Stimulated activated CD4-positive, alpha-beta T cell treated with anti-CD3 and anti-CD28 coated beads, Interleukin-4, amount 100 ng/mL, for 48 hours (primary cell): ENCODE measurements at regions not wholly inside any gene's neighbourhood (a gene's known extent, or its start where the extent isn't known, plus 50 kb on each side); places are given as distances from the start of the nearest gene placed in this dataset.
"Not testable (repeated sequence)": the region's sequence is repeated elsewhere in the genome, so short reads cannot be mapped to it uniquely, and the experiment has no call there.

ENCODE experiments used
- DNase-seq, 2 donors: peaks; one replicate each; pipeline ENCODE4 v3.0.0-alpha.2; 2020; ENCODE audit warnings: low read depth in 2 of 2

GRCh38 chr2:117199511-117199910 is 615.0 kb upstream of the DDX18 start:
- no peak for DNase-seq

GRCh38 chr2:117212562-117212961 is 601.9 kb upstream of the DDX18 start:
- DNase-seq = no peak

- DNase-seq = no peak
These were observed 597.3 kb upstream of the DDX18 start for GRCh38 chr2:117217145-117217544.

- no peak for DNase-seq
These were observed 591.7 kb upstream of the DDX18 start for GRCh38 chr2:117222809-117223208.

- DNase-seq = no peak
These were observed 582.2 kb upstream of the DDX18 start for GRCh38 chr2:117232305-117232704.

- DNase-seq = no peak
These were observed 557.1 kb upstream of the DDX18 start for GRCh38 chr2:117257362-117257761.

GRCh38 chr2:117269574-117269973 is 544.9 kb upstream of the DDX18 start:
- no peak for DNase-seq

- DNase-seq = no peak
These were observed 542.9 kb upstream of the DDX18 start for GRCh38 chr2:117271631-117272030.

GRCh38 chr2:117273009-117273671 is 541.4 kb upstream of the DDX18 start:
- DNase-seq = no peak

GRCh38 chr2:117293012-117293411 is 521.5 kb upstream of the DDX18 start:
- no peak for DNase-seq

GRCh38 chr2:117299451-117299850 is 515.0 kb upstream of the DDX18 start:
- DNase-seq = no peak

- no peak for DNase-seq
These were observed 505.4 kb upstream of the DDX18 start for GRCh38 chr2:117308861-117309770.

- no peak for DNase-seq
These were observed 492.7 kb upstream of the DDX18 start for GRCh38 chr2:117321816-117322215.

- no peak for DNase-seq
These were observed 491.2 kb upstream of the DDX18 start for GRCh38 chr2:117323331-117323730.

GRCh38 chr2:117330641-117331040 is 483.9 kb upstream of the DDX18 start:
- DNase-seq = no peak

GRCh38 chr2:117335967-117336366 is 478.5 kb upstream of the DDX18 start:
- DNase-seq = no peak

- DNase-seq = no peak
These were observed 478.0 kb upstream of the DDX18 start for GRCh38 chr2:117336496-117336895.

GRCh38 chr2:117337981-117338380 is 476.5 kb upstream of the DDX18 start:
- not testable (repeated sequence) for DNase-seq

- no peak for DNase-seq
These were observed 474.5 kb upstream of the DDX18 start for GRCh38 chr2:117339980-117340379.

GRCh38 chr2:117341690-117342089 is 472.8 kb upstream of the DDX18 start:
- no peak for DNase-seq

- no peak for DNase-seq
These were observed 472.1 kb upstream of the DDX18 start for GRCh38 chr2:117342415-117342814.

GRCh38 chr2:117349687-117350086 is 464.8 kb upstream of the DDX18 start:
- no peak for DNase-seq

GRCh38 chr2:117351396-117351795 is 463.1 kb upstream of the DDX18 start:
- DNase-seq = no peak
